ENCODE measurements at regions not wholly inside any gene's neighbourhood (a gene's known extent, or its start where the extent isn't known, plus 50 kb on each side); places are given as distances from the start of the nearest gene placed in this dataset.

- H3K4me3 ChIP-seq (ENCODE audit: control insufficient read depth, low read depth, low read length): no peak overlapping the region
- no peak for TF ChIP-seq CTCF (conservative IDR thresholded peaks at IDR 0.05; ENCODE audit: control insufficient read depth, insufficient read depth, low read depth, low read length)
- DNase-seq (ENCODE audit: low read depth): no peak
Observed at GRCh38 chr18:8514409-8514808, 94.8 kb upstream of the RAB12 start.

- no peak for TF ChIP-seq CTCF (conservative IDR thresholded peaks at IDR 0.05; ENCODE audit: control insufficient read depth, insufficient read depth, low read depth, low read length)
- H3K4me3 ChIP-seq (ENCODE audit: control insufficient read depth, low read depth, low read length): no peak overlapping the region
- no peak for DNase-seq (ENCODE audit: low read depth)
Observed at GRCh38 chr18:8515142-8515865, 93.9 kb upstream of the RAB12 start.

GRCh38 chr18:8516371-8517250, 92.6 kb upstream of the RAB12 start:
- no peak for TF ChIP-seq CTCF (conservative IDR thresholded peaks at IDR 0.05; ENCODE audit: control insufficient read depth, insufficient read depth, low read depth, low read length)
- H3K4me3 ChIP-seq (ENCODE audit: control insufficient read depth, low read depth, low read length): no peak overlapping the region
- no peak for DNase-seq (ENCODE audit: low read depth)

GRCh38 chr18:8517276-8517675, 92.0 kb upstream of the RAB12 start:
- no peak for DNase-seq (ENCODE audit: low read depth)
- no peak overlapping the region for H3K4me3 ChIP-seq (ENCODE audit: control insufficient read depth, low read depth, low read length)
- TF ChIP-seq CTCF (conservative IDR thresholded peaks at IDR 0.05; ENCODE audit: control insufficient read depth, insufficient read depth, low read depth, low read length): no peak

- no peak overlapping the region for H3K4me3 ChIP-seq (ENCODE audit: control insufficient read depth, low read depth, low read length)
- no peak for TF ChIP-seq CTCF (conservative IDR thresholded peaks at IDR 0.05; ENCODE audit: control insufficient read depth, insufficient read depth, low read depth, low read length)
- DNase-seq (ENCODE audit: low read depth): no peak
Observed at GRCh38 chr18:8519102-8519501, 90.1 kb upstream of the RAB12 start.

- no peak for DNase-seq (ENCODE audit: low read depth)
- no peak overlapping the region for H3K4me3 ChIP-seq (ENCODE audit: control insufficient read depth, low read depth, low read length)
- TF ChIP-seq CTCF (conservative IDR thresholded peaks at IDR 0.05; ENCODE audit: control insufficient read depth, insufficient read depth, low read depth, low read length): no peak
Observed at GRCh38 chr18:8520266-8520665, 89.0 kb upstream of the RAB12 start.
